GM23338 (cell line): ENCODE measurements at regions not wholly inside any gene's neighbourhood (a gene's known extent, or its start where the extent isn't known, plus 50 kb on each side); places are given as distances from the start of the nearest gene placed in this dataset.

Experiments
- CREB1 ChIP-seq: fragments of 250-450 bp; sonication (Bioruptor Pico); IDR thresholded peaks from 2 replicates; pipeline ENCODE4 v1.5.0; 2020; ENCODE audit warnings: low read depth, mild to moderate bottlenecking, moderate library complexity
- CTCF ChIP-seq, 2 experiments: fragments of 200-600 bp in 1 of 2; sonication (generic) in 1 of 2; conservative IDR thresholded peaks; 2 replicates each; pipeline versions ENCODE4 v1.5.1 to v1.6.1; 2016 to 2017; ENCODE audit warnings: antibody characterized with exemption in 2 of 2, low read depth in 2 of 2, mild to moderate bottlenecking in 2 of 2, moderate library complexity in 1 of 2
- EZH2 ChIP-seq: fragments of 200-600 bp; sonication (generic); IDR thresholded peaks from one replicate; pipeline ENCODE4 v1.8.0; 2017; ENCODE audit warnings: antibody characterized with exemption, mild to moderate bottlenecking, low read depth; ENCODE audit not compliant: unreplicated experiment
- EZH2phosphoT487 ChIP-seq: fragments of 200-600 bp; sonication (generic); IDR thresholded peaks from one replicate; pipeline ENCODE4 v1.8.1; 2018; ENCODE audit warnings: antibody characterized with exemption; ENCODE audit not compliant: unreplicated experiment
- JUNB ChIP-seq: IDR thresholded peaks from one replicate; pipeline ENCODE4 v1.6.1; 2016; ENCODE audit warnings: antibody characterized with exemption; ENCODE audit not compliant: unreplicated experiment
- POLR2AphosphoS5 ChIP-seq: IDR thresholded peaks from 2 replicates; pipeline ENCODE4 v1.6.1; 2016; ENCODE audit warnings: antibody characterized with exemption, low read depth
- REST ChIP-seq: IDR thresholded peaks from one replicate; pipeline ENCODE4 v1.6.1; 2018; ENCODE audit warnings: antibody characterized with exemption; ENCODE audit not compliant: unreplicated experiment
- ZNF331 ChIP-seq: fragments of 250-450 bp; sonication (Bioruptor Pico); IDR thresholded peaks from 2 replicates; pipeline ENCODE4 v1.5.0; 2020; ENCODE audit warnings: low read depth, mild to moderate bottlenecking, moderate library complexity

DNA sequence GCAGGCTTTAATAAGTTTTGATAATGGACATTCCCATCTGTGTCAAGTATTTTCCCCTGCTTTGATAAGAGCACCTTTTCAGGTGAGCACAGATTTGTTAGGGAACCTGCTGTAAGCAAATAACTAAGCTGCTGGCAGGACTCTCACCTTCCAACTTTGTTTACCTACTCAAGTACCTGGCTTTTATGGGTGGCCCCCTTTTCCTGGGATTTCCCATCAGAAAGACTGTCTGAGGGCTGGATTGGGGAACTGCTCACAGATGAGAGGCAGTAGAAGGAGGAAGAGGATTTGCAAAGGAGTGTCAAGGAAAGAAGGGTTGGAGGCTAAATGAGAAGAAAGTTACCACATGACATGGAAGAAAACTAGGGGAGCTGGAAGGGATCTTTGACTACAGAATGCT is 210.1 kb upstream of the RIMS1 start:
- TF ChIP-seq CTCF (conservative IDR thresholded peaks at IDR 0.05; ENCODE audit: low read depth in 2 of 2) (no peak), EZH2phosphoT487 (no peak), REST (no peak), ZNF331 (CRISPR knock-in tag) (no peak), EZH2 (no peak), CREB1 (CRISPR knock-in tag) (no peak), POLR2AphosphoS5 (no peak), JUNB (no peak)
